LNCaP clone FGC (cell line): ENCODE measurements at regions not wholly inside any gene's neighbourhood (a gene's known extent, or its start where the extent isn't known, plus 50 kb on each side); places are given as distances from the start of the nearest gene placed in this dataset.

ENCODE experiments used
- DNase-seq: peaks from one replicate; pipeline ENCODE4 v3.0.0-alpha.2; 2011; ENCODE audit warnings: low read depth
- H3K4me3 ChIP-seq: 2 replicates; pipeline ENCODE4 v1.5.1; 2011; ENCODE audit warnings: mild to moderate bottlenecking, low read depth, low read length, control low read depth
- TF ChIP-seq, protein P1 (sequence below): IDR thresholded peaks from 2 replicates; pipeline ENCODE4 v1.5.1; 2012; ENCODE audit warnings: mild to moderate bottlenecking; ENCODE audit not compliant: control insufficient read depth, insufficient read depth; ENCODE audit errors: extremely low read depth

DNA sequence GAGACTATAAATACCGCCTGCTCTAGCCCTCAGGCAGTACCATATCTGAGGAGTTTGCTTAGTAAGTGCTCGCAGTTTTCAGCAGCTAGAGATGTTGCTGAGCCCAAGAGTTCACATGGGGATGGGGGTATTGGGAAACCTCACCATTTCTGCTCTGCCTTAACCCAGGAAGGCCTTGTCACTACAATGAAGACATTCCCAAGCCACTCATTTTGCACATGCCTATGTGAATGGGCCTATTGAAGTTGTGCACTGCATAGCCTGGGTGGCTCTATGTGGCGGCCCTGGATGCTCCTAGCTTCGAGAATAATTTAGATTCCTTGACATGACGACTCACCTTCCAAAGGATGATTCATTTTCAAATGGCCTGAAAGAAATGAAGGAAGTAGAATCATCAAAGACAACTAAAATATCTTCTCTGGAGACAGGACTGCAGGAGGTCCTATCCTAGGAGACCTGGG lies 163.4 kb downstream of the ADAMTS15 start:
- no peak for DNase-seq
- H3K4me3 ChIP-seq: no peak overlapping the region
- TF ChIP-seq, protein P1, sequence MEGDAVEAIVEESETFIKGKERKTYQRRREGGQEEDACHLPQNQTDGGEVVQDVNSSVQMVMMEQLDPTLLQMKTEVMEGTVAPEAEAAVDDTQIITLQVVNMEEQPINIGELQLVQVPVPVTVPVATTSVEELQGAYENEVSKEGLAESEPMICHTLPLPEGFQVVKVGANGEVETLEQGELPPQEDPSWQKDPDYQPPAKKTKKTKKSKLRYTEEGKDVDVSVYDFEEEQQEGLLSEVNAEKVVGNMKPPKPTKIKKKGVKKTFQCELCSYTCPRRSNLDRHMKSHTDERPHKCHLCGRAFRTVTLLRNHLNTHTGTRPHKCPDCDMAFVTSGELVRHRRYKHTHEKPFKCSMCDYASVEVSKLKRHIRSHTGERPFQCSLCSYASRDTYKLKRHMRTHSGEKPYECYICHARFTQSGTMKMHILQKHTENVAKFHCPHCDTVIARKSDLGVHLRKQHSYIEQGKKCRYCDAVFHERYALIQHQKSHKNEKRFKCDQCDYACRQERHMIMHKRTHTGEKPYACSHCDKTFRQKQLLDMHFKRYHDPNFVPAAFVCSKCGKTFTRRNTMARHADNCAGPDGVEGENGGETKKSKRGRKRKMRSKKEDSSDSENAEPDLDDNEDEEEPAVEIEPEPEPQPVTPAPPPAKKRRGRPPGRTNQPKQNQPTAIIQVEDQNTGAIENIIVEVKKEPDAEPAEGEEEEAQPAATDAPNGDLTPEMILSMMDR: no peak

DNA sequence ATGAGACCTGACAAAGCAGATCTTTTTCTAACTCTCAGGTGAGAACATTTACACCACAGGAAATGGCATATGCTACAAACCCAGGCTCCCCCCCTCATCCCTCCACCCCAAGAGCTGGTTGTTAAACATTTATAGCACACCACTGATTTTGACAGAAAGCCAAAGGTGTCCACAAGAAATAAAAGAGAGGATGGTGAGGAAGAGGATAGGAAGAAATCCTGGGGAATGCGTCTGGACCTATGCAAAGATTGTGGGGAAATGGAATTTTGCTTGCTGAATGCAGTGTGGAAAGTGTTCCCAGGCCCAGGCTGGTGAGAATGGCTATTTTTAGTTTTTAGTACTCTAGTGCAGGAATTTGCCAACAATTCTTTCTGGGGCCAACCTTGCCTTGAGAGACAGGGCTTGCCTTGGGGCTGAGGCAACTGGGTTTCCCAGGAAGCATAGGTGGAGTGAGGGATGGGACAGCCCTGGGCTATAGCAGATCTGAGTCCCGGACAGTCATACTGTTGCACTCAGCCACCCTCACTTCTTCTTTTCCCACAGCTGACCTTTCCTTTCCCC lies 163.9 kb downstream of the ADAMTS15 start:
- no peak for DNase-seq
- TF ChIP-seq, protein P1: no peak
- no peak overlapping the region for H3K4me3 ChIP-seq

DNA sequence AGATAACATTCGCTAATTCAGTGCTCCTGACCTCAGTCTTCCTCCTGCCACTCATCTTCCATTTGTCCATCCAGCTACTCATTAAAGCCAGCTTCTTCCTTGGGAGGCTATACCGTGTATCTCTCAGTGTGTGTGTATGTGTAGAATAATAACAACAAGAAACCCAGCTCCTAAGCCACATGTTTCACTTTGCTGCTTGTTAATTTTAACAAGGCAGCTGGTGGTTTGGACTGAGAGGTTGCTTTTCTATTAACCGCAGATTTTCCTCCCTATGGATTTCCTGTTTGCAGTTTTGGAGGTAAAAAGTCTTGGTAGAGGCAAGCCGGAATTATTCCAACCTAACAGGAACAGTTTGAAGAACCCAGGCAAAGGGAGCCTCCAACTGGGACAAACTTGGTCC lies 165.0 kb downstream of the ADAMTS15 start:
- TF ChIP-seq, protein P1: no peak
- DNase-seq: no peak
- H3K4me3 ChIP-seq: no peak overlapping the region

DNA sequence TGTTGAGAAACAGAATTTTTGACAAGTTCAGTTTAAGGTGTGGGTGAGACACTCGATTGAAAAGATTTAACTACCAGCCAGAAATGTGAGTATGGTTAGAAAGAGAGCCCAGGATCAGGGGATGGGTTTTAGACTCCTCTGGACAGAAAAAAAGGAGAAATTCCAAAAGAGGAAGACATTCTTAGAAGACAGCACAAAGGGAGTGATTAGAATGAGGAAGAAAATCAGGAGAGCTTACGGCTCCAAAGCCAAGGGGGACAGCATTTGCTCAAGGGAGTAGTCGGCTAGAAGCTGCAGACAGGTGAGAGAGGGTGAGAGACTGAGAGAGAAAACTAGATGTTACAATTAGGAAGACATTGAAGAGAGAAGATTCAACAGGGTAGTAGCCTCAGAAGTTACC lies 166.1 kb downstream of the ADAMTS15 start:
- no peak overlapping the region for H3K4me3 ChIP-seq
- TF ChIP-seq, protein P1: no peak
- no peak for DNase-seq

DNA sequence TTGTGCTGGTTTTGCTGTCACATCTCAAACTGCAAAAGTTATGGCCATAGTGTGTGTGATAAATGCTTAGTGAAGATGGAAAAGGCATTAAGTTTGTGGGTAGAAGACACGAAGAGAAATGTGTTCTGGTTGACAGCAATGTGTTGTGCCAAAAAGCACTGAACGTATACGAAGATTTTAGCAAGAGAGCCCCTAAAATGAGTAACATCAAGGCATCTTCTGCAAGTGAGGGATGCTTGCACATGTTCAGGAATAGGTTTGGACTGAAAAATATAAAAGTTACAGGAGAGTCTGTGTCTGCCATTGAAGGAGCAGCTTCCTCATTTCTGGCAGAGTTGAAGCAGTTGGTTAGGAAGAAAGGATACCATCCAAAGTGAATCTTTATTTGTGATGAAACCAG lies 167.1 kb downstream of the ADAMTS15 start:
- TF ChIP-seq, protein P1: no peak
- no peak for DNase-seq
- H3K4me3 ChIP-seq: no peak overlapping the region

DNA sequence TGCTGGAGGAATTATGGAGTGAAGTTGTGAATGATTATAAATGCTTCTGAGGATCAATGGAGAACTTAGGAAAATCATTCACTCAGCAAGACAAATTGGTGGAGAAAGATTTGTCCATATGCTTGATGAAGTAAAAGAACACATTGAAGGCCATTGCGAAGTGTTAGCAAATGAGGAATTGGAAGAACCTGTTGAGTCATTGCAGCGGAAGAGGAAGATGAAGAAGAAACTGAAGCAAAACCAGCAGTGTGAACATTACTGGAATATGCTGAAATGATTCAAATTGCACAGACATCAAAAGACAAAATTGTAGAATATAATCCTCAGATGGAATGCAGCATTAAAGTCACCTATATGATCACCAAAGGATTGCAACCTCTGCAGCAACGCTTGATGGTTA lies 168.1 kb downstream of the ADAMTS15 start:
- TF ChIP-seq, protein P1: no peak
- no peak overlapping the region for H3K4me3 ChIP-seq
- no peak for DNase-seq

DNA sequence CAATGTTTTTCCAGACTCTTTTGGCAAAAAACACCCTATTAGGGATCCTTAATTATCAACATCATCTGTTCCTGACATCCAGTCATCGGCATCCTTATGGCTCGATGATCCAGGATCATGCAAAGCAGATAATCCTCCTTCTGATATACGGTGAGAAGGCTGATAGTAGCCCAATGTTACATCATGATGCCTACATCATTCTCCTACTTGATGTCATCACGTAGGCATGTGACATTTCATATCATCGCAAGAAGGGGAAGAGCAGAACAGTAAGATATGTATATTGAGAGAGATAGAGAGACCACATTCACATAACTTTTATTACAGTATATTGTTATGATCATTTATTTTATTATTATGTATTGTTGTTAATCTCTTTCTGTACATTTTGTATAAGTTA lies 168.6 kb downstream of the ADAMTS15 start:
- no peak for DNase-seq
- TF ChIP-seq, protein P1: no peak
- no peak overlapping the region for H3K4me3 ChIP-seq
